Right lobe of liver (tissue), 4 donors: ENCODE measurements at regions not wholly inside any gene's neighbourhood (a gene's known extent, or its start where the extent isn't known, plus 50 kb on each side); places are given as distances from the start of the nearest gene placed in this dataset.

ENCODE experiments used
- POLR2A ChIP-seq: fragments of 450-650 bp; IDR thresholded peaks from one replicate; pipeline ENCODE4 v1.6.1; 2017; ENCODE audit warnings: antibody characterized with exemption, mild to moderate bottlenecking
- TF ChIP-seq, protein P1 (sequence below), 4 donors: fragments of 200-600 bp in 3 of 4; fragments of 450-650 bp in 1 of 4; IDR thresholded peaks; one replicate each; pipeline versions ENCODE4 v1.5.1 to v1.8.0; 2016 to 2022; ENCODE audit warnings: antibody characterized with exemption in 4 of 4, mild to moderate bottlenecking in 2 of 4
- donor health status: DM: no; HTN: no; CAD: no.
- donor health status: DM: no; HTN: no; CAD: no.
- donor health status: DM: no; HTN: yes; CAD: no.

- TF ChIP-seq, protein P1, sequence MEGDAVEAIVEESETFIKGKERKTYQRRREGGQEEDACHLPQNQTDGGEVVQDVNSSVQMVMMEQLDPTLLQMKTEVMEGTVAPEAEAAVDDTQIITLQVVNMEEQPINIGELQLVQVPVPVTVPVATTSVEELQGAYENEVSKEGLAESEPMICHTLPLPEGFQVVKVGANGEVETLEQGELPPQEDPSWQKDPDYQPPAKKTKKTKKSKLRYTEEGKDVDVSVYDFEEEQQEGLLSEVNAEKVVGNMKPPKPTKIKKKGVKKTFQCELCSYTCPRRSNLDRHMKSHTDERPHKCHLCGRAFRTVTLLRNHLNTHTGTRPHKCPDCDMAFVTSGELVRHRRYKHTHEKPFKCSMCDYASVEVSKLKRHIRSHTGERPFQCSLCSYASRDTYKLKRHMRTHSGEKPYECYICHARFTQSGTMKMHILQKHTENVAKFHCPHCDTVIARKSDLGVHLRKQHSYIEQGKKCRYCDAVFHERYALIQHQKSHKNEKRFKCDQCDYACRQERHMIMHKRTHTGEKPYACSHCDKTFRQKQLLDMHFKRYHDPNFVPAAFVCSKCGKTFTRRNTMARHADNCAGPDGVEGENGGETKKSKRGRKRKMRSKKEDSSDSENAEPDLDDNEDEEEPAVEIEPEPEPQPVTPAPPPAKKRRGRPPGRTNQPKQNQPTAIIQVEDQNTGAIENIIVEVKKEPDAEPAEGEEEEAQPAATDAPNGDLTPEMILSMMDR (IDR thresholded peaks at IDR 0.05) = no peak
- TF ChIP-seq POLR2A = no peak
These were observed 182.1 kb downstream of the NOL4 start for GRCh38 chr18:34042423-34043146.
